ENCODE measurements at regions not wholly inside any gene's neighbourhood (a gene's known extent, or its start where the extent isn't known, plus 50 kb on each side); places are given as distances from the start of the nearest gene placed in this dataset.
"Not testable (repeated sequence)": the region's sequence is repeated elsewhere in the genome, so short reads cannot be mapped to it uniquely, and the experiment has no call there.

DNA sequence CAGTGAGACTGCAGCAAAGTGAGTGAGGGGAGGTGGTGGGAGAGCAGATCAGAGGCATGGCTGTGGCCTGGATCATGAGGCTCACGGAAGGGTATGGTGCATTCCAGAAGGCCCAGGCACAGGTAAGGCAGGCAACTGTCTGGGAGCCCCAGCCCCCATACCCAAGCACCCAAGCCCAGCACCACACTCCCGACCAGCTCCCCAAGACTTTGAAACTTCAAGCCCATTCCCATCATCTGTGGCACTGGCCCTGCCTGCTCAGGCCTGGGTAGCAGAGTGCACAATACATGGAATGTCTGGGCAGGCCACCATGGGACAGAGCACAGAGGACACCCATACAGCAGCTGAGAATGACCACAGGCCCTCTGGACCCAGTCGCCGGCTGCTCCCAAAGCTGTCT lies 202.6 kb upstream of the ARL4C start:
- ATAC-seq = no peak
- peaks cover 0 to 44% (median 15%) of the 10 kb centered on the region in 11 donors for H3K9me3 ChIP-seq
- DNase-seq = no peak
- H3K4me1 ChIP-seq = no peaks in the 10 kb centered on the region
- TF ChIP-seq, protein P1, sequence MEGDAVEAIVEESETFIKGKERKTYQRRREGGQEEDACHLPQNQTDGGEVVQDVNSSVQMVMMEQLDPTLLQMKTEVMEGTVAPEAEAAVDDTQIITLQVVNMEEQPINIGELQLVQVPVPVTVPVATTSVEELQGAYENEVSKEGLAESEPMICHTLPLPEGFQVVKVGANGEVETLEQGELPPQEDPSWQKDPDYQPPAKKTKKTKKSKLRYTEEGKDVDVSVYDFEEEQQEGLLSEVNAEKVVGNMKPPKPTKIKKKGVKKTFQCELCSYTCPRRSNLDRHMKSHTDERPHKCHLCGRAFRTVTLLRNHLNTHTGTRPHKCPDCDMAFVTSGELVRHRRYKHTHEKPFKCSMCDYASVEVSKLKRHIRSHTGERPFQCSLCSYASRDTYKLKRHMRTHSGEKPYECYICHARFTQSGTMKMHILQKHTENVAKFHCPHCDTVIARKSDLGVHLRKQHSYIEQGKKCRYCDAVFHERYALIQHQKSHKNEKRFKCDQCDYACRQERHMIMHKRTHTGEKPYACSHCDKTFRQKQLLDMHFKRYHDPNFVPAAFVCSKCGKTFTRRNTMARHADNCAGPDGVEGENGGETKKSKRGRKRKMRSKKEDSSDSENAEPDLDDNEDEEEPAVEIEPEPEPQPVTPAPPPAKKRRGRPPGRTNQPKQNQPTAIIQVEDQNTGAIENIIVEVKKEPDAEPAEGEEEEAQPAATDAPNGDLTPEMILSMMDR (IDR thresholded peaks at IDR 0.05) = no peak
- no peaks in the 10 kb centered on the region for H3K36me3 ChIP-seq
- WGBS, 2 donors = 94 to 95% methylated on average over 4 of the region's 4 CpGs
- intact Hi-C loops (cut with DNase I) = no loop called here
- H3K4me3 ChIP-seq = no peak overlapping the region
- peaks cover 0 to 2% (median 0%) of the 10 kb centered on the region in 7 donors for H3K27me3 ChIP-seq
- H3K27ac ChIP-seq = no peak overlapping the region

DNA sequence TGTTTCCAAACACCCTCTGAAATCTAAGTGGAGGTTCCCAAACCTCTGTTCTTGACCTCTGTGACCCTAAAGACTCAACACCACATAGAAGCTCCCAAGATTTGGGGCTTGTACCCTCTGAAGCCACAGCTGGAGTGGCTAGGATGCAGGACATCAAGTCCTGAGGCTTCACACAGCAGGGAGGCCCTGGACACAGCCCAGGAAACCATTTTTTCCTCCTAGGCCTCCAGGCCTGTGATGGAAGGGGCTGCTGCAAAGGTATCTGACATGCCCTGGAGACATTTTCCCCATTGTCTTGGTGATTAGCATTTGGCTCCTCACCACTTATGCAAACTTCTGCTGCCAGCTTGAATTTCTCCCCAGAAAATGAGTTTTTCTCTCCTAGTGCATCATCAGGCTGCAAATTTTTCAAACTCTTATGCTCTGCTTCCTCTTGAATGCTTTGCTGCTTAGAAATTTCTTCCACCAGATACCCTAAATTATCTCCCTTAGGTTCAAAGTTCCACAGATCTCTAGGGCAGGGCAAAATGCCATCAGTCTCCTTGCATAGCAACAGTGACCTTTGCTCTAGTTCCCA lies 200.5 kb upstream of the ARL4C start:
- H3K4me1 ChIP-seq; H3K27ac ChIP-seq; DNase-seq; intact Hi-C loops (cut with DNase I); H3K27me3 ChIP-seq; ATAC-seq; H3K4me3 ChIP-seq; H3K36me3 ChIP-seq: not testable (repeated sequence)
- peaks cover 0 to 46% (median 15%) of the 10 kb centered on the region in 11 donors for H3K9me3 ChIP-seq

DNA sequence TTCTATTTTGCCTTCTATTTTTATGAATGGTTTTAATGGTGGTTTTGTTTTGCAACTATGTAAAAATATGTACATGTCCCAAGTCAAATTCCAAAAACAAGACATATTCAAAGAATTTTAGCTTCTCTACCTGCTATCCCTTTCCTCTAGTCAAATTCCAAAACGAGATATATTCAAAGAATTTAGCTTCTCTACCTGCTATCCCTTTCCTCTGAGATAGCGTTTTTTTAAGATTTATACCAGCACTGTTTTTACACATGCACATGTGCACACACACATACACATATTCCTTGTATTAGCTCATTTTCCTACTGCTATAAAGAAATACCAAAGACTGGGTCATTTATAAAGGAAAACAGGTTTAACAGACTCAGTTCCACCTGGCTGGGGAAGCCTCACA lies 199.1 kb upstream of the ARL4C start:
- peaks cover 0 to 8% (median 3%) of the 10 kb centered on the region in 9 donors for H3K4me1 ChIP-seq
- no peak for DNase-seq
- peaks cover 0 to 7% (median 0%) of the 10 kb centered on the region in 7 donors for H3K27me3 ChIP-seq
- ATAC-seq = no peak
- no peak overlapping the region for H3K27ac ChIP-seq
- intact Hi-C loops (cut with DNase I) = no loop called here
- no peak overlapping the region for H3K4me3 ChIP-seq
- H3K9me3 ChIP-seq = peaks cover 0 to 46% (median 15%) of the 10 kb centered on the region in 11 donors
- TF ChIP-seq, protein P1 (IDR thresholded peaks at IDR 0.05) = no peak
- H3K36me3 ChIP-seq = no peaks in the 10 kb centered on the region
- WGBS, 2 donors = 73 to 75% methylated on average over 2 of the region's 2 CpGs

DNA sequence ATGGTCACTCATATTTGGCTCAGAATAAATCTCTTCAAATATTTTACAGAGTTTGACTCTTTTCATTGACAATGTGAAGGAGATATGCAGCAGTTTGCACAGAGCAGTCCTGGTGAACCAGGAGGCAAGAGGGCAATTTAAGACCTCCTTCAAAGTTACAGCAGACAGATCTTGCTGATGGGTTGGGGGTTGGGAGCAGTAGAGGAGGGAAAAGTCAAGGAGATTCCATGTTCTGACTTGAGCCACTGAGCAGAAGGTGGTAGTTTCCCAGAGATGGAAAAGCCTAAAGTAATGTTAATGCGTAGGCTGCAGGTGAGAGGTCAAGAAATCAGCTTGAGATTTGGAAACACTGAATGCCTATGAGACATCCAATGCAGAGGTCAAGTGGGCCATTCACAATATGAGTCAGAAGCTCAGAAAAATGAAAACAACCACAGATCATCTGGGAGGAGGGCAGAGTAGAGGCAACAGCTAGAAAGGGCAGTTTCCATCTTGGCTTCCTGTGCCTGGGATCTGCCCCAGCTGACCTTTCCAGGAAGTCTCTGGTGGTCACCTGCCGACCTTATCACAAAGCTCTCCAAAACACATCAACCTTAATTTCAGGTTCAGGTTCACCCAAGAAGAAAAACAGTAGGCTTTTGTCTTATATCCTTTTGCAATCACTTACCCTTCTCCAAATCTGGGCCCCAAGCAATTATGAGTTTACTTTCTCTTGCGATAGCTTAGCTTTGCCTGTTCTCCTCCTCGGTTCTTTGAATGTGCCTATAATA lies 197.5 kb upstream of the ARL4C start:
- H3K27me3 ChIP-seq = peaks cover 0 to 7% (median 0%) of the 10 kb centered on the region in 7 donors
- TF ChIP-seq, protein P1 (IDR thresholded peaks at IDR 0.05) = no peak
- H3K4me3 ChIP-seq = no peak overlapping the region
- H3K9me3 ChIP-seq = peaks cover 0 to 46% (median 15%) of the 10 kb centered on the region in 11 donors
- H3K4me1 ChIP-seq = peaks cover 0 to 22% (median 10%) of the 10 kb centered on the region in 9 donors
- DNase-seq (no peak), ATAC-seq (no peak)
- no peak overlapping the region for H3K27ac ChIP-seq
- H3K36me3 ChIP-seq = no peaks in the 10 kb centered on the region
- intact Hi-C loops (cut with DNase I) = no loop called here
- WGBS, 2 donors = 86 to 87% methylated on average over 4 of the region's 4 CpGs

DNA sequence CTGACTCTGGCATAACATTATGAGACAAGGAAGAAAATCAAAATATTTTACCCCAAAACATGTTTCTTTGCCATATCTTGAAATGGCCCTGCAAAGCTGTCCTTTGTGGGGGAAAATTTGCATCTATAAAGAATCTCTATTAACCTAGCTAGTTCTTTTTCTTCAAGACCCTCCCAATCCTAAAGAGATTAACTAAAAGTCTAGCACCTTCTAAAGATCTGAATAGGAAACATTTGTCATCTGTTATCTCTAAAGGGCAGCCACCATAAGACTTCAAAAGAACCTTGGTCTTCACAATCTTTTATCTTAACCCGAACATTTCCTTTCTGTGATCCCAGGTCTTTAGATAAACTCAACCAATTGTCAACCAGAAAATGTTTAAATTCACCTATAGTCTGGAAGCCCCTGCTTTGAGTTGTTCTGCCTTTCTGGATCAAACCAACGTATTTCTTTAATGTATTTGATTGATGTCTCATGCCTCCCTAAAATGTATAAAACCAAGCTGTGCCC lies 196.9 kb upstream of the ARL4C start:
- Histone ChIP-seq H3K9me3 (peaks cover 0 to 44% (median 15%) of the 10 kb centered on the region in 11 donors), H3K4me1 (peaks cover 0 to 22% (median 10%) of the 10 kb centered on the region in 9 donors)
- H3K4me3 ChIP-seq; H3K27me3 ChIP-seq; DNase-seq; H3K36me3 ChIP-seq; intact Hi-C loops (cut with DNase I); ATAC-seq; H3K27ac ChIP-seq: not testable (repeated sequence)
- WGBS, 2 donors = 54 to 69% methylated on average over 2 of the region's 2 CpGs

DNA sequence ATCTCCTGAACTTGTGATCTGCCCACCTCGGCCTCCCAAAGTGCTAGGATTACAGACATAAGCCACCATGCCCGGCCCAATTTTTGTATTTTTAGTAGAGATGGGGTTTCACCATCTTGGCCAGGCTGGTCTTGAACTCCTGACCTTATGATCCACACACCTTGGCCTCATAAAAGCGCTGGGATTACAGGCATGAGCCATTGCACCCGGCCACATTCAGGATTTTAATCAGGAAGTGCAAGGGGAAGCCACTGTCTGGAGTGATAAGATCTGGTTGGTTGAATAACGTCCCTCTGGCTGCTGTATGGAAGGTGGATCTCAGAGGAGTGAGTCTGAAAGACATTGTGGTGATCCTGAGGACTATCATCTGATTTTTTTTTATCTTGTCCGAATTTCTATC lies 196.3 kb upstream of the ARL4C start:
- H3K27me3 ChIP-seq; H3K36me3 ChIP-seq; ATAC-seq; H3K4me3 ChIP-seq; H3K27ac ChIP-seq; DNase-seq; intact Hi-C loops (cut with DNase I): not testable (repeated sequence)
- 59 to 65% methylated on average over 6 of the region's 6 CpGs for WGBS, 2 donors
- peaks cover 0 to 22% (median 10%) of the 10 kb centered on the region in 9 donors for H3K4me1 ChIP-seq
- peaks cover 0 to 39% (median 14%) of the 10 kb centered on the region in 11 donors for H3K9me3 ChIP-seq

Measured in heart right ventricle (tissue), 16 donors.